ENCODE measurements at regions not wholly inside any gene's neighbourhood (a gene's known extent, or its start where the extent isn't known, plus 50 kb on each side); places are given as distances from the start of the nearest gene placed in this dataset.

GRCh38 chr15:62248277-62248984 lies 83.3 kb upstream of the C2CD4B start:
- Histone ChIP-seq H3K9ac (no peak overlapping the region), H3K9me3 (ENCODE audit: control insufficient read depth, low read length) (no peaks in the 10 kb centered on the region)
- TF ChIP-seq CTCF (IDR thresholded peaks at IDR 0.05): no peak

GRCh38 chr15:62249501-62249900 lies 84.4 kb upstream of the C2CD4B start:
- no peak overlapping the region for H3K4me2 ChIP-seq (ENCODE audit: low read length)
- no peaks in the 10 kb centered on the region for H3K79me2 ChIP-seq
- no peaks in the 10 kb centered on the region for H3K9me3 ChIP-seq (ENCODE audit: control insufficient read depth, low read length)
- H3K4me1 ChIP-seq: no peaks in the 10 kb centered on the region
- no peak overlapping the region for H3K9ac ChIP-seq
- no peaks in the 10 kb centered on the region for H3K36me3 ChIP-seq (ENCODE audit: control insufficient read depth, insufficient read depth, low read length)
- no peak overlapping the region for H3K27ac ChIP-seq
- no peak for TF ChIP-seq CTCF (IDR thresholded peaks at IDR 0.05)
- no peak overlapping the region for H2AFZ ChIP-seq
- no peaks in the 10 kb centered on the region for H3K27me3 ChIP-seq (ENCODE audit: control insufficient read depth, insufficient read depth, low read length)
- H3K4me3 ChIP-seq (ENCODE audit: low read depth, low read length): no peak overlapping the region

More at GRCh38 chr15:62248277-62248984, 83.3 kb upstream of the C2CD4B start:
- no peaks in the 10 kb centered on the region for H3K4me1 ChIP-seq
- H3K36me3 ChIP-seq (ENCODE audit: control insufficient read depth, insufficient read depth, low read length): no peaks in the 10 kb centered on the region
- H2AFZ ChIP-seq: no peak overlapping the region
- H3K4me3 ChIP-seq (ENCODE audit: low read depth, low read length): no peak overlapping the region
- no peak overlapping the region for H3K4me2 ChIP-seq (ENCODE audit: low read length)
- no peaks in the 10 kb centered on the region for H3K79me2 ChIP-seq
- no peaks in the 10 kb centered on the region for H3K27me3 ChIP-seq (ENCODE audit: control insufficient read depth, insufficient read depth, low read length)
- no peak overlapping the region for H3K27ac ChIP-seq

GRCh38 chr15:62250186-62250585 lies 85.1 kb upstream of the C2CD4B start:
- H3K27ac ChIP-seq: no peak overlapping the region
- no peaks in the 10 kb centered on the region for H3K9me3 ChIP-seq (ENCODE audit: control insufficient read depth, low read length)
- no peak overlapping the region for H3K4me3 ChIP-seq (ENCODE audit: low read depth, low read length)
- H3K27me3 ChIP-seq (ENCODE audit: control insufficient read depth, insufficient read depth, low read length): no peaks in the 10 kb centered on the region
- no peaks in the 10 kb centered on the region for H3K36me3 ChIP-seq (ENCODE audit: control insufficient read depth, insufficient read depth, low read length)
- no peaks in the 10 kb centered on the region for H3K4me1 ChIP-seq
- no peak for TF ChIP-seq CTCF (IDR thresholded peaks at IDR 0.05)
- no peaks in the 10 kb centered on the region for H3K79me2 ChIP-seq
- H2AFZ ChIP-seq: no peak overlapping the region
- H3K4me2 ChIP-seq (ENCODE audit: low read length): no peak overlapping the region
- no peak overlapping the region for H3K9ac ChIP-seq

GRCh38 chr15:62250978-62251377 lies 85.9 kb upstream of the C2CD4B start:
- no peaks in the 10 kb centered on the region for H3K27me3 ChIP-seq (ENCODE audit: control insufficient read depth, insufficient read depth, low read length)
- no peaks in the 10 kb centered on the region for H3K4me1 ChIP-seq
- H3K36me3 ChIP-seq (ENCODE audit: control insufficient read depth, insufficient read depth, low read length): no peaks in the 10 kb centered on the region
- H3K9ac ChIP-seq: no peak overlapping the region
- no peak for TF ChIP-seq CTCF (IDR thresholded peaks at IDR 0.05)
- no peak overlapping the region for H2AFZ ChIP-seq
- H3K79me2 ChIP-seq: no peaks in the 10 kb centered on the region
- H3K27ac ChIP-seq: no peak overlapping the region
- no peak overlapping the region for H3K4me2 ChIP-seq (ENCODE audit: low read length)
- H3K9me3 ChIP-seq (ENCODE audit: control insufficient read depth, low read length): no peaks in the 10 kb centered on the region
- H3K4me3 ChIP-seq (ENCODE audit: low read depth, low read length): no peak overlapping the region

- Histone ChIP-seq H3K36me3 (ENCODE audit: control insufficient read depth, insufficient read depth, low read length) (no peaks in the 10 kb centered on the region), H3K4me3 (ENCODE audit: low read depth, low read length) (no peak overlapping the region), H3K4me2 (ENCODE audit: low read length) (no peak overlapping the region), H3K79me2 (no peaks in the 10 kb centered on the region), H3K27ac (no peak overlapping the region), H3K9me3 (ENCODE audit: control insufficient read depth, low read length) (no peaks in the 10 kb centered on the region), H3K9ac (no peak overlapping the region), H3K4me1 (no peaks in the 10 kb centered on the region), H3K27me3 (ENCODE audit: control insufficient read depth, insufficient read depth, low read length) (no peaks in the 10 kb centered on the region), H2AFZ (no peak overlapping the region)
- TF ChIP-seq CTCF (IDR thresholded peaks at IDR 0.05): no peak
Observed at GRCh38 chr15:62253294-62253693, 88.2 kb upstream of the C2CD4B start.
